Stimulated activated naive B cell treated with anti-CD40 and anti-IgM and Interleukin-4, amounts not matched to agents 10 μg/mL and 1 μg/mL and 100 μg/mL, for 72 hours (primary cell): ENCODE measurements at regions not wholly inside any gene's neighbourhood (a gene's known extent, or its start where the extent isn't known, plus 50 kb on each side); places are given as distances from the start of the nearest gene placed in this dataset.

ENCODE experiments used
- ATAC-seq, 2 donors: fragments of 150-1000 bp; cut with Tn5 transposase; replicated peaks; 2 replicates each; pipeline ENCODE4 v1.10.0; 2021; ENCODE audit warnings: moderate library complexity in 1 of 2
- DNase-seq: peaks from one replicate; pipeline ENCODE4 v3.0.0; 2021
- H3K27ac Mint-ChIP-seq: one replicate; pipeline ENCODE4 v1.8.0; 2022; ENCODE audit warnings: mild to moderate bottlenecking, mixed read lengths
- H3K27me3 Mint-ChIP-seq, 2 donors: one replicate each; pipeline ENCODE4 v1.8.0; 2022; ENCODE audit warnings: mixed read lengths in 2 of 2
- H3K36me3 Mint-ChIP-seq, 2 donors: one replicate each; pipeline ENCODE4 v1.8.0; 2022; ENCODE audit warnings: mixed read lengths in 2 of 2, mild to moderate bottlenecking in 1 of 2
- H3K4me1 Mint-ChIP-seq, 2 donors: one replicate each; pipeline ENCODE4 v1.8.0; 2022; ENCODE audit warnings: mixed read lengths in 2 of 2, mild to moderate bottlenecking in 1 of 2
- H3K4me3 Mint-ChIP-seq, 2 donors: one replicate each; pipeline ENCODE4 v1.8.0; 2022; ENCODE audit warnings: mild to moderate bottlenecking in 2 of 2, mixed read lengths in 2 of 2, moderate library complexity in 1 of 2
- H3K9me3 Mint-ChIP-seq, 2 donors: one replicate each; pipeline ENCODE4 v1.8.0; 2022; ENCODE audit warnings: mixed read lengths in 2 of 2, mild to moderate bottlenecking in 1 of 2

- ATAC-seq, result no peak
- peaks cover 6% of the 10 kb centered on the region in 2 donors for H3K27me3 Mint-ChIP-seq
- H3K27ac Mint-ChIP-seq, result no peak overlapping the region
- H3K4me1 Mint-ChIP-seq, result no peaks in the 10 kb centered on the region
- no peak overlapping the region for H3K4me3 Mint-ChIP-seq
- peaks cover 11 to 15% of the 10 kb centered on the region in 2 donors for H3K9me3 Mint-ChIP-seq
- no peaks in the 10 kb centered on the region for H3K36me3 Mint-ChIP-seq
- DNase-seq, result no peak
Observed at GRCh38 chr2:239616729-239617128, 215.9 kb upstream of the HDAC4 start.

GRCh38 chr2:239612133-239612532 lies 211.3 kb upstream of the HDAC4 start:
- peaks cover 3 to 4% of the 10 kb centered on the region in 2 donors for H3K9me3 Mint-ChIP-seq
- DNase-seq, result no peak
- H3K27ac Mint-ChIP-seq, result no peak overlapping the region
- H3K4me1 Mint-ChIP-seq, result no peaks in the 10 kb centered on the region
- no peak overlapping the region for H3K4me3 Mint-ChIP-seq
- ATAC-seq, result no peak
- H3K27me3 Mint-ChIP-seq, result peaks cover 0 to 16% of the 10 kb centered on the region in 2 donors
- no peaks in the 10 kb centered on the region for H3K36me3 Mint-ChIP-seq

GRCh38 chr2:239611222-239611795 lies 210.5 kb upstream of the HDAC4 start:
- ATAC-seq (no peak), DNase-seq (no peak)
- Mint-ChIP-seq H3K27me3 (peaks cover 7 to 16% of the 10 kb centered on the region in 2 donors), H3K4me1 (no peaks in the 10 kb centered on the region), H3K4me3 (no peak overlapping the region), H3K36me3 (no peaks in the 10 kb centered on the region), H3K27ac (no peak overlapping the region), H3K9me3 (peaks cover 0 to 1% of the 10 kb centered on the region in 2 donors)

GRCh38 chr2:239610457-239611221 lies 209.8 kb upstream of the HDAC4 start:
- Mint-ChIP-seq H3K4me3 (no peak overlapping the region), H3K4me1 (no peaks in the 10 kb centered on the region), H3K27me3 (peaks cover 12 to 16% of the 10 kb centered on the region in 2 donors), H3K9me3 (peaks cover 0 to 1% of the 10 kb centered on the region in 2 donors), H3K27ac (no peak overlapping the region), H3K36me3 (no peaks in the 10 kb centered on the region)
- DNase-seq (no peak), ATAC-seq (no peak)

- Mint-ChIP-seq H3K9me3 (peaks cover 0 to 1% of the 10 kb centered on the region in 2 donors), H3K27me3 (peaks cover 12 to 16% of the 10 kb centered on the region in 2 donors), H3K4me1 (no peaks in the 10 kb centered on the region), H3K4me3 (no peak overlapping the region), H3K36me3 (no peaks in the 10 kb centered on the region), H3K27ac (no peak overlapping the region)
- DNase-seq, result no peak
- ATAC-seq, result no peak
Observed at GRCh38 chr2:239609607-239610310, 208.9 kb upstream of the HDAC4 start.

- Mint-ChIP-seq H3K27me3 (peaks cover 13 to 16% of the 10 kb centered on the region in 2 donors), H3K36me3 (no peaks in the 10 kb centered on the region), H3K4me3 (no peak overlapping the region), H3K9me3 (peaks cover 0 to 1% of the 10 kb centered on the region in 2 donors), H3K4me1 (no peaks in the 10 kb centered on the region), H3K27ac (no peak overlapping the region)
- no peak for DNase-seq
- ATAC-seq, result no peak
Observed at GRCh38 chr2:239609162-239609561, 208.3 kb upstream of the HDAC4 start.

GRCh38 chr2:239608723-239609122 lies 207.9 kb upstream of the HDAC4 start:
- no peaks in the 10 kb centered on the region for H3K36me3 Mint-ChIP-seq
- DNase-seq (no peak), ATAC-seq (no peak)
- peaks cover 16 to 18% of the 10 kb centered on the region in 2 donors for H3K27me3 Mint-ChIP-seq
- no peaks in the 10 kb centered on the region for H3K4me1 Mint-ChIP-seq
- H3K27ac Mint-ChIP-seq, result no peak overlapping the region
- H3K9me3 Mint-ChIP-seq, result peaks cover 0 to 5% of the 10 kb centered on the region in 2 donors
- H3K4me3 Mint-ChIP-seq, result no peak overlapping the region

- H3K36me3 Mint-ChIP-seq, result no peaks in the 10 kb centered on the region
- peaks cover 0 to 5% of the 10 kb centered on the region in 2 donors for H3K9me3 Mint-ChIP-seq
- H3K4me1 Mint-ChIP-seq, result no peaks in the 10 kb centered on the region
- DNase-seq (no peak), ATAC-seq (no peak)
- H3K4me3 Mint-ChIP-seq, result no peak overlapping the region
- H3K27me3 Mint-ChIP-seq, result peaks cover 16 to 20% of the 10 kb centered on the region in 2 donors
- no peak overlapping the region for H3K27ac Mint-ChIP-seq
Observed at GRCh38 chr2:239608260-239608659, 207.4 kb upstream of the HDAC4 start.

- Mint-ChIP-seq H3K27me3 (peaks cover 21 to 25% of the 10 kb centered on the region in 2 donors), H3K9me3 (peaks cover 0 to 5% of the 10 kb centered on the region in 2 donors), H3K27ac (no peak overlapping the region), H3K4me3 (no peak overlapping the region), H3K4me1 (no peaks in the 10 kb centered on the region), H3K36me3 (no peaks in the 10 kb centered on the region)
- no peak for ATAC-seq
- no peak for DNase-seq
Observed at GRCh38 chr2:239607517-239608191, 206.8 kb upstream of the HDAC4 start.

GRCh38 chr2:239606741-239607516 lies 206.1 kb upstream of the HDAC4 start:
- Mint-ChIP-seq H3K36me3 (no peaks in the 10 kb centered on the region), H3K27me3 (peaks cover 21 to 30% of the 10 kb centered on the region in 2 donors), H3K4me1 (no peaks in the 10 kb centered on the region), H3K4me3 (no peak overlapping the region), H3K27ac (no peak overlapping the region), H3K9me3 (peaks cover 0 to 5% of the 10 kb centered on the region in 2 donors)
- DNase-seq (no peak), ATAC-seq (no peak)

GRCh38 chr2:239605976-239606375 lies 205.2 kb upstream of the HDAC4 start:
- H3K36me3 Mint-ChIP-seq, result no peaks in the 10 kb centered on the region
- ATAC-seq (no peak), DNase-seq (no peak)
- H3K27me3 Mint-ChIP-seq, result peaks cover 22 to 37% of the 10 kb centered on the region in 2 donors
- peaks cover 0 to 5% of the 10 kb centered on the region in 2 donors for H3K9me3 Mint-ChIP-seq
- no peaks in the 10 kb centered on the region for H3K4me1 Mint-ChIP-seq
- no peak overlapping the region for H3K27ac Mint-ChIP-seq
- no peak overlapping the region for H3K4me3 Mint-ChIP-seq

GRCh38 chr2:239605409-239605808 lies 204.6 kb upstream of the HDAC4 start:
- ATAC-seq (no peak), DNase-seq (no peak)
- Mint-ChIP-seq H3K27me3 (peaks cover 21 to 37% of the 10 kb centered on the region in 2 donors), H3K4me1 (no peaks in the 10 kb centered on the region), H3K36me3 (no peaks in the 10 kb centered on the region), H3K27ac (no peak overlapping the region), H3K9me3 (peaks cover 0 to 5% of the 10 kb centered on the region in 2 donors), H3K4me3 (no peak overlapping the region)

GRCh38 chr2:239604861-239605260 lies 204.0 kb upstream of the HDAC4 start:
- Mint-ChIP-seq H3K36me3 (no peaks in the 10 kb centered on the region), H3K4me3 (no peak overlapping the region), H3K4me1 (no peaks in the 10 kb centered on the region), H3K27ac (no peak overlapping the region), H3K27me3 (peaks cover 15 to 37% of the 10 kb centered on the region in 2 donors), H3K9me3 (peaks cover 0 to 5% of the 10 kb centered on the region in 2 donors)
- ATAC-seq (no peak), DNase-seq (no peak)
